SU-DHL-6 (cell line): ENCODE measurements at regions not wholly inside any gene's neighbourhood (a gene's known extent, or its start where the extent isn't known, plus 50 kb on each side); places are given as distances from the start of the nearest gene placed in this dataset.

Experiments used
- EZH2phosphoT487 ChIP-seq: fragments of 200-600 bp; sonication (generic), shearing (Covaris generic); conservative IDR thresholded peaks from 2 replicates; pipeline ENCODE4 v1.6.1; 2018; ENCODE audit warnings: mild to moderate bottlenecking, antibody characterized with exemption, low read length, moderate library complexity, mixed read lengths
- TF ChIP-seq, protein P1 (sequence below): fragments of 200-600 bp; sonication (generic); IDR thresholded peaks from one replicate; pipeline ENCODE4 v1.5.1; 2017; ENCODE audit warnings: antibody characterized with exemption, mild to moderate bottlenecking, low read length, moderate library complexity; ENCODE audit not compliant: insufficient read depth, poor library complexity, severe bottlenecking

- TF ChIP-seq, protein P1, sequence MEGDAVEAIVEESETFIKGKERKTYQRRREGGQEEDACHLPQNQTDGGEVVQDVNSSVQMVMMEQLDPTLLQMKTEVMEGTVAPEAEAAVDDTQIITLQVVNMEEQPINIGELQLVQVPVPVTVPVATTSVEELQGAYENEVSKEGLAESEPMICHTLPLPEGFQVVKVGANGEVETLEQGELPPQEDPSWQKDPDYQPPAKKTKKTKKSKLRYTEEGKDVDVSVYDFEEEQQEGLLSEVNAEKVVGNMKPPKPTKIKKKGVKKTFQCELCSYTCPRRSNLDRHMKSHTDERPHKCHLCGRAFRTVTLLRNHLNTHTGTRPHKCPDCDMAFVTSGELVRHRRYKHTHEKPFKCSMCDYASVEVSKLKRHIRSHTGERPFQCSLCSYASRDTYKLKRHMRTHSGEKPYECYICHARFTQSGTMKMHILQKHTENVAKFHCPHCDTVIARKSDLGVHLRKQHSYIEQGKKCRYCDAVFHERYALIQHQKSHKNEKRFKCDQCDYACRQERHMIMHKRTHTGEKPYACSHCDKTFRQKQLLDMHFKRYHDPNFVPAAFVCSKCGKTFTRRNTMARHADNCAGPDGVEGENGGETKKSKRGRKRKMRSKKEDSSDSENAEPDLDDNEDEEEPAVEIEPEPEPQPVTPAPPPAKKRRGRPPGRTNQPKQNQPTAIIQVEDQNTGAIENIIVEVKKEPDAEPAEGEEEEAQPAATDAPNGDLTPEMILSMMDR, result no peak
- TF ChIP-seq EZH2phosphoT487, result no peak
These were observed 76.1 kb downstream of the TEKT4 start for GRCh38 chr2:94947097-94948016.
